Cardiac muscle cell (in vitro differentiated cells and primary cell): ENCODE measurements at regions not wholly inside any gene's neighbourhood (a gene's known extent, or its start where the extent isn't known, plus 50 kb on each side); places are given as distances from the start of the nearest gene placed in this dataset.
A peak's percentile ranks its signal among the peaks of the same experiment; 100 is the strongest.

ENCODE experiments used
- DNase-seq, 2 donors: peaks; one replicate each; pipeline versions ENCODE4 v3.0.0 to v3.0.0-alpha.2; 2010 to 2017; ENCODE audit warnings: low read depth in 1 of 2, low spot score in 1 of 2
- H3K27ac ChIP-seq: fragments of 200-600 bp; sonication (generic); 2 replicates; pipeline ENCODE4 v1.5.1; 2016
- H3K27me3 ChIP-seq: fragments of 200-600 bp; sonication (generic); 2 replicates; pipeline ENCODE4 v1.6.0; 2016; ENCODE audit warnings: control low read depth
- H3K36me3 ChIP-seq: fragments of 200-600 bp; sonication (generic); 2 replicates; pipeline ENCODE4 v1.5.1; 2016; ENCODE audit warnings: control low read depth
- H3K4me1 ChIP-seq: fragments of 200-600 bp; sonication (generic); 2 replicates; pipeline ENCODE4 v1.8.1; 2017; ENCODE audit warnings: low read depth, mild to moderate bottlenecking, mixed run types
- H3K4me3 ChIP-seq: fragments of 200-600 bp; sonication (generic); 2 replicates; pipeline ENCODE4 v1.5.1; 2016; ENCODE audit warnings: mild to moderate bottlenecking
- H3K9me3 ChIP-seq: fragments of 200-600 bp; sonication (generic); 2 replicates; pipeline ENCODE4 v1.5.1; 2017; ENCODE audit warnings: low read depth, mild to moderate bottlenecking, control low read depth
- TF ChIP-seq, protein P1 (sequence below): IDR thresholded peaks from 2 replicates; pipeline ENCODE4 v1.5.1; 2012; ENCODE audit warnings: low read depth, mild to moderate bottlenecking, low read length

DNA sequence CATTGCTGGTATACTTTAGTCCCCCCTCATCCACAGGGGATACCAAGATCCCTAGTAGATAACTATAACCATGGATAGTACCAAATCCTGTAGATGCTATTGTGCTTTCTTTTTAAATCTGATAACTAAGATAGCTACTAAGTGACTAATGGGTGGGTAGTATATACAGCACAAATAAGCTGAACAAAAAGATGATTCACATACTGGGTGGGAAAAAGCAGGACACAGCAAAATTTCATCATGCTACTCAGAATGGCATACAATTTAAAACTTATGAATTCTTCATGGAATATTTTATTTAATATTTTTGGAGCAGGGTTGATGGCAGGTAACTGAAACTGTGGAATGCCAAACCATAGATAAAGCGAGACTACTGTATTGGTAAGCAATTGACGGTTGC is 161.6 kb downstream of the IL15 start:
- H3K27ac ChIP-seq: no peak overlapping the region
- no peaks in the 10 kb centered on the region for H3K36me3 ChIP-seq
- H3K27me3 ChIP-seq: no peaks in the 10 kb centered on the region
- DNase-seq: no peak
- H3K9me3 ChIP-seq: no peaks in the 10 kb centered on the region
- H3K4me1 ChIP-seq: no peaks in the 10 kb centered on the region
- no peak overlapping the region for H3K4me3 ChIP-seq
- TF ChIP-seq, protein P1, sequence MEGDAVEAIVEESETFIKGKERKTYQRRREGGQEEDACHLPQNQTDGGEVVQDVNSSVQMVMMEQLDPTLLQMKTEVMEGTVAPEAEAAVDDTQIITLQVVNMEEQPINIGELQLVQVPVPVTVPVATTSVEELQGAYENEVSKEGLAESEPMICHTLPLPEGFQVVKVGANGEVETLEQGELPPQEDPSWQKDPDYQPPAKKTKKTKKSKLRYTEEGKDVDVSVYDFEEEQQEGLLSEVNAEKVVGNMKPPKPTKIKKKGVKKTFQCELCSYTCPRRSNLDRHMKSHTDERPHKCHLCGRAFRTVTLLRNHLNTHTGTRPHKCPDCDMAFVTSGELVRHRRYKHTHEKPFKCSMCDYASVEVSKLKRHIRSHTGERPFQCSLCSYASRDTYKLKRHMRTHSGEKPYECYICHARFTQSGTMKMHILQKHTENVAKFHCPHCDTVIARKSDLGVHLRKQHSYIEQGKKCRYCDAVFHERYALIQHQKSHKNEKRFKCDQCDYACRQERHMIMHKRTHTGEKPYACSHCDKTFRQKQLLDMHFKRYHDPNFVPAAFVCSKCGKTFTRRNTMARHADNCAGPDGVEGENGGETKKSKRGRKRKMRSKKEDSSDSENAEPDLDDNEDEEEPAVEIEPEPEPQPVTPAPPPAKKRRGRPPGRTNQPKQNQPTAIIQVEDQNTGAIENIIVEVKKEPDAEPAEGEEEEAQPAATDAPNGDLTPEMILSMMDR: no peak

DNA sequence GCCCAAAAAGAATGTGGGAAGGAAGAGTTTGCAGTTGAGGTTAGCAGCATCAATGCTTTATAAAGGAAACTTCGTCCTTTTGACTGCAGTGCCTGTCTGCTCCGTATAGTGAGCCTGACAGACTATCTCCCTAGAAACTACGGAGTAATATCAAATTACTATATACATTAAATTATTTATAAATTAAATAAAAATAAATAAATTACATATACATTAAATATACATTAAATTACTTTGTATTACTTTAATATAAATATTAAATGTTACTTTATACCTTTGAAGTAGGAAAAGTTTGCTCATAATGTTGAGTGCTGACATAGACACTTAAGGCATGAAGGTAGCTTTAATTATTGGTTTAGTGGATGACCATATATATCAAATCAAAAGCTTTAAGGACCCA is 165.2 kb downstream of the IL15 start:
- no peaks in the 10 kb centered on the region for H3K36me3 ChIP-seq
- no peak overlapping the region for H3K27ac ChIP-seq
- H3K4me1 ChIP-seq: no peaks in the 10 kb centered on the region
- no peaks in the 10 kb centered on the region for H3K27me3 ChIP-seq
- no peak for DNase-seq
- no peaks in the 10 kb centered on the region for H3K9me3 ChIP-seq
- TF ChIP-seq, protein P1: no peak
- H3K4me3 ChIP-seq: no peak overlapping the region

DNA sequence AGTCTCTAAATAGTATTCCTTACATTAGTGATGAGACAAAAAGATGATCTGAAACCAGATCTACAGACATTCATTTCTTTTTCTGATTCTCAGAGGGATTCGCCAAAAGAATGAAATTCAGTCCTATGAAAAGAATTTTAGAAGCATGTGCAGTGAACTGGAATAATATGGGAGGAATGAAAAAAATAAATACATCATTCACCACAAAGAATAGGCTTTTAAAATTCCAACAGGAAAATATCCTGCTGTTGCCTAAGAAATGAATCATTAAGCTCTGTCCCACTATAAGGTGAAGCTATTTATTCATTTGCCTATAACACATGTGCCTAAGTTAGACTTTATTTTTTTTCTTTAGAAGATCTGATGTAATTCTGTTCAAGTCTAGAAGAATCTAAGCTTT is 165.9 kb downstream of the IL15 start:
- peak in 1 of 2 donors; percentile 15 for DNase-seq
- TF ChIP-seq, protein P1: no peak

DNA sequence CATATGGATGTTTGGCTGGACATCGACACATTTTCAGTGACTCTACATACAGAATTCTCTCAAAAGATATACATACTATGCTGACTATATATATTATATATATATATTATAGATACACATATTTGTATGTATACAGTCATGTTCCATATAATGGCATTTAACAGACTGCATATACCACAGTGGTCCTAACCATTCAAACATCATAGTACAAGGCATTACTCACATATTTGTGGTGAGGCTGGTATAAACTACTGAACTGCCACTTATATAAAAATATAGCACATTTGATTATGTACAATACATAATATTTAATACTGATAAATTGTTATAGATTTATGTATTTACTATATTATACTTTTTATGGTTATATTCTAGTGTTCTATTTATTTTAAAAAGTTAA is 168.5 kb downstream of the IL15 start:
- TF ChIP-seq, protein P1: no peak
- H3K36me3 ChIP-seq: no peaks in the 10 kb centered on the region
- no peaks in the 10 kb centered on the region for H3K9me3 ChIP-seq
- H3K4me3 ChIP-seq: no peak overlapping the region
- H3K4me1 ChIP-seq: no peaks in the 10 kb centered on the region
- H3K27ac ChIP-seq: no peak overlapping the region
- DNase-seq: no peak
- no peaks in the 10 kb centered on the region for H3K27me3 ChIP-seq

More for the DNA sequence above, 165.9 kb downstream of the IL15 start:
- no peak overlapping the region for H3K4me3 ChIP-seq
- H3K36me3 ChIP-seq: no peaks in the 10 kb centered on the region
- H3K27me3 ChIP-seq: no peaks in the 10 kb centered on the region
- H3K27ac ChIP-seq: no peak overlapping the region
- H3K9me3 ChIP-seq: no peaks in the 10 kb centered on the region
- no peaks in the 10 kb centered on the region for H3K4me1 ChIP-seq

DNA sequence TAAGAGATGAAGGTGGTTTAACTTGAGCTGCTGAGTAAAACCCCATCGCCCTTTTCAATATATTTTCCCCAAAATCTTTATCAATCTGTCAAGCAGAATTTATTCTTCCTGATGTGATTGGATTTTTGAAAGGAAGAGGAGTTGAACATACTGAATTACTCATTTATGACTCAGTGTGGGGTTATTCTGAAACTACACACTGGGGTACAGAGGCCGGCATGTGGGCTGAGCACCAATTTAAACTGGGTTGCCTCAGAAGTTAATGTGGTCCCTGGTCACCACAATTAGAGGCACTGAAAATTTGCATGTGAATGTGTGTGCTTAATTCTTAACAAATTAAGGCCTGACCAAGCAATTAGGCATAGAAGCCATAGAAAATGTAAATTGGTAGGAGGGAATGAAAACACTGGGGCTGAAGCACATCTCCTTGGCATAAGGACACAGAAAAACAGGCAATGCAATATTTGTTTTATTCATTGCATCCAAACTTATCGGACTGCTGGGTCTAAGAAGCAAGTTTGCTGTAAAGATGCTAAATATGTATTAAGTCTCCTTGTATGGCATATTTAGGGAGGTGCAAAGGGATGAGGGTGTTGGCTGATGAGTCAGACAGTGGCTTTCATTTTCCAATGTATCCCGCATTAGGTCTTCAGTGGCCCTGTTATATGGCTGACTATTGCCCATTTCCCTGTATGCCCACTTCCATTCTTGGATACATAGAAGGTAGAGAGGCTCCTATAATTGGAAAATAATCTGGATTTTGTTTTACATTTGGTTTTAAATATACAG is 170.9 kb downstream of the IL15 start:
- peak in 1 of 2 donors; percentile 7 for DNase-seq
- Histone ChIP-seq H3K4me1 (no peaks in the 10 kb centered on the region), H3K36me3 (no peaks in the 10 kb centered on the region), H3K27me3 (no peaks in the 10 kb centered on the region), H3K27ac (no peak overlapping the region), H3K9me3 (no peaks in the 10 kb centered on the region), H3K4me3 (no peak overlapping the region)
- TF ChIP-seq, protein P1: no peak
